Hematopoietic multipotent progenitor cell (in vitro differentiated cells): ENCODE measurements at regions not wholly inside any gene's neighbourhood (a gene's known extent, or its start where the extent isn't known, plus 50 kb on each side); places are given as distances from the start of the nearest gene placed in this dataset.

Experiments used
- DNase-seq, 3 donors: peaks; one replicate each; pipeline ENCODE4 v3.0.0-alpha.2; 2011 to 2015; ENCODE audit warnings: low read depth in 2 of 3, low spot score in 2 of 3

DNA sequence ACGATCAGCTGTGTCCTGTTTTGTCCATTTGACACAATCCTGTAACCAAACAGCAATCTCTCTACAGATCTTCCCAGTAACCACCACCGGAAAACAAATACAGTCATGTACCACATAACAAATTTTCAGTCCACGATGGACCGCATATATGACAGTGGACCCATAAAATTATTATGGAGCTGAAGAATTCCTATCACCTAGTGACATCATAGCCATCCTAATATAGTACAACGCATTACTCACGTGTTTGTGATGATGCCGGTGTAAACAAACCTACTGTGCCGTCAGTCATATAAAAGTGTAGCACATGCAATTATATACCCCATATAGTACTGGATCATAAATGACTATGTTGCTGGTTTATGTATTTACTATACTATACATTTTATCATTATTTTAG is 133.7 kb upstream of the EDNRA start:
- DNase-seq = no peak

DNA sequence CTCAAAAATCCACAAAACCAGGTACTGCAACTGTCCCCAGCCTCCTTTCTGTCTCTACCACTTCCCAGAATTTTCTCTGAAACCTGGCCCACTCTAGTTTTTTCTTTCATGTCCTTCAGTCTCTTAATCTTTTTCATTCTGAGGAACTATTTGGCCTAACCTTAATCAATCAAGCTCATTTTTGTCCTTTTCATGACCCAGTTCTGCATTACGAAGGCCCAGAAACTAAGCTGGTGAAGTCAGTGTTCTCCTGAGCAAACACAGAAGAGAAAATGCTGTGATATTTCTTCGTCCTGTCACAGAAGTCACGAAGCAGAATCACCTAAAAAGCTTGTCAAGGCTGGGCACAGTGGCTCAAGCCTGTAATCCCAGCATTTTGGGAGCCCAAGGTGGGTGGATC is 131.7 kb upstream of the EDNRA start:
- no peak for DNase-seq

DNA sequence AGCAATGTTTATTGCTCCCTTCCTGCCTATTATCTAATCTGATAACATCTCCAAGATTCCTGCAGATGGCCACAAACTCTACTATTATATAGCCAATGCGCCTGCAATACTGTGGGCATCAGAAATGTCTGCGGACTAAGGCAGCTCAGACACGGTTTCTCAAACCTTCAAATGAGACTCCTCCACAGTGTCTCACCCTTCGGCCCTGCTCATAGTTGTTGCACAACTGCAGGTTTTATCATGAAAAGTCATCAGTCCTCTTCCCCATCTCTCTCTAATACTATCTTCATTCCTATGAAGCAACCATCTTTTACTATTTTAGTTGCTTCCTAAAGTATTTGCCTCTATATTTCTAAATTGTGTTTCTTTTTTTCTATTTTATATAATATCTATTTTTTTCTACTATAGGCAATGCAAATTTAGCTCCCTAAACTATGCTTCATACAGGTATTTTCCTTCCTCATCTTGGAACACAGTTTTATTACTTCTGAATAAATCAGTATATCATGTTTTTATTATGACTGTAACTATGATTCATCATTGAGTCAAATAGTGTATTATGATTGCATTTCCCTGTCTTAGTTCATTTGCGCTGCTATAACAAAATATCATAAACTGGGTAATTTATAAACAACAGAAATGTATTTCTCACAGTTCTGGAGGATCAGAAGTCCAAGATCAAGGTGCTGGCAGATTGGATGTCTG is 129.7 kb upstream of the EDNRA start:
- no peak for DNase-seq

- no peak for DNase-seq
These were observed 126.7 kb upstream of the EDNRA start for GRCh38 chr4:147354237-147354636.

- DNase-seq = no peak
These were observed 125.8 kb upstream of the EDNRA start for GRCh38 chr4:147355032-147355656.

DNA sequence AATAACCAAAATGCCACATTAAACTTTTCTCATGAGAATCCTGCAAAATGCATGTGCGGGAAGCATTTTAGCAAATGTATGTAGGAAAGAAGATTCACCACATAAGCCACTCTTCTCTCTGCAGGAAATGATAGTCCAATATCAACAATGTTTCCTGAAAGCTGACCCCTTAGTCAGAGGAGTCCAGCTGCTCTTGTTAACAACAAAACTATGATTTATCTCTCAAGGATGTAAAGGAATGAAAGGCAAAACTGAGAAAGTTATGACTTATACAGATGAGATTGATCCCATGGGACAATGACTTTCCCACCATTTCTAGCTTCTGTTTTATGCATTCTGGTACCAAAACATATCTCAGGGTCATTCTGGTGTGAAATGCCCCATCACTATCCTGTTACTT is 125.0 kb upstream of the EDNRA start:
- no peak for DNase-seq

DNA sequence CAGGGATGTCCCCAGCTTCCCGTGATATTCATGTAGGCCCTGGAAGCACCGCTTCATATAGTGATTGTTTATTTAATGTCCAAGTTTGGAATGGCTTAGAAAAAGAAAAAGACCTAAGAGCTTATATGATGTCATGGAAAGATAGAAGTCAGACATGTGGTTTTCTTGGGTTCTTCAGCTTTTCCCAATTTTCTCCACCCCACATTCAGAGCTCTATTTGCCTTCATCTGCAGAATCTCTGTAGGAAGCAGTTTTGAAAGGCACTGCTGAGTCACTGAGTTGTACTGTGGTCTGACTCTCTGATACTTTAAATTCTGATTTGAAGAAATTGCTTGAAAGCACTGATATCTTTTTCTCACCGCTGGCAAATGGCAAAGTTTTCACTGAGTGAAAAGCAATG is 120.6 kb upstream of the EDNRA start:
- no peak for DNase-seq

GRCh38 chr4:147361726-147362125 is 119.2 kb upstream of the EDNRA start:
- no peak for DNase-seq

GRCh38 chr4:147362938-147363337 is 118.0 kb upstream of the EDNRA start:
- DNase-seq = no peak

- DNase-seq = no peak
These were observed 117.4 kb upstream of the EDNRA start for GRCh38 chr4:147363514-147363913.

DNA sequence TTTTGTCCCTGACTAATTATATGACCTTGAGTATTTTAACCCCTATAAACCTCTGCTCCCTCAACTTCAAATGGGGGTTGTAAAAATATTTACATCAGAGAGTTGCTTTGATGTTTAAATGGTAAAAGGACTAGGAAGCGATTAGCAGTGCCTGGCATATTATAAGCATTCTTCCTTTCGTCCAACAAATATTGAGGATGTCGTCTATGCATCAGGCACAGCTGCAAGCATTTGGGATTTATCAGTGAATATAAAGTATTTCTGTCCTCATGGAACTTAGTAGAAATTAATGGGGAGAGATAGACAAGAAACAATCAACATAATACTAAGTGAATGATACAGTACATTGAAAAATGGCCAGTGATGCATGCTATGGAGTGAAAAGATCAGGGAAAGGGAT is 115.5 kb upstream of the EDNRA start:
- no peak for DNase-seq

DNA sequence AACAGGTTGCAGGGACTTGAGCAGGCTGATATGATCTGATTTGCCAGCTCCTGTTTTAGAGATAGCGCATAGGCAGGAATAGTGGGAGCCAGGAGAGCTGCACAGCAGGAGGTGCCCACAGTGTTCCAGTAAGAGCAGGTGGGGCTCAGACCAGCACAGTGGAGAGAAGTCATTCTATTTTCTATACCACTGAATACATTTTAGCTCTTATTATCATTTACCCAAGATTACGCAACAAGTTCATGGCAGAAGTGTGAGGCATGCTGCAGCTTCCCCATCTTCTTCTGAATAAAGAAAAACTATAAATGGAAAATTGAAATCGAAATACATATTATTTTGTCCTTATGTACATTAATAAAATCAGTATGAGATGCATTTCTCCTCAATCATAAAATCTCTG is 114.7 kb upstream of the EDNRA start:
- DNase-seq = no peak

DNA sequence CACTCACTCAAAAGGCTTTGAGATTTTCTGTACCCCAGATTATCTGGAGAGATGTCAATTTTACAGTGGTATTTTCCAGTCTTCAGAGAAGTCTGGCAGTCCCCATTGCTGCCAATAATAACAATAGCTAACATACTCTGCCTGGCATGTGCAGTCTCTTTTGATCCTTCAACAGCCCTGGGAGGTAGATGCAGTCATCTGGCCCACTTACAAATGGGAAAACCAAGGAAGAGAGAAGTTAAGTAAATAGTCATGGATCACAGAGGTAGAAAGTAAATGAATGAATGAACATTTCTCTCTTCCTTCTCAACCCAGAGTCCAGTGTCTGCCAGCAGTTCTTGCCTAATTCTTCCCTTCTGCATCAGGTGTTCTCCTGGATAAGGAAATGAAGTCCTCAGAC is 113.0 kb upstream of the EDNRA start:
- no peak for DNase-seq

DNA sequence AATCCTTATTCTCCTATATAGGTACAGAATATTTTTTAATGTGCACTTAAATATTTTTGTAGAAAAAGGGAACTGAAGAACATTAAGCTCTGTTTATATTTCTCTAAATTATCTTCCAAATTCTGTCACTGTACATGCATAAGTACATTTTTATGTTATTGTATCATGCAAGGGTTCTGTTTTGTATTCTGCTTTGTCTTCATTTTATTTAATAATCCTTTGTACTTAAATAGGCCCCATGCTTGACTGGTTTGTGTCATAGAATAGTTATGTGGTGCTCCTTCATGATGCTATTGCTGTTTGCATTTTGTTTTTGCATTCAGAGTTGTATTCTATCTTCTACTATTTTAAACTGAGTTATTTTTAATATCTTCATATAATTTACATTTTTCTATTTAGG is 111.9 kb upstream of the EDNRA start:
- no peak for DNase-seq

DNA sequence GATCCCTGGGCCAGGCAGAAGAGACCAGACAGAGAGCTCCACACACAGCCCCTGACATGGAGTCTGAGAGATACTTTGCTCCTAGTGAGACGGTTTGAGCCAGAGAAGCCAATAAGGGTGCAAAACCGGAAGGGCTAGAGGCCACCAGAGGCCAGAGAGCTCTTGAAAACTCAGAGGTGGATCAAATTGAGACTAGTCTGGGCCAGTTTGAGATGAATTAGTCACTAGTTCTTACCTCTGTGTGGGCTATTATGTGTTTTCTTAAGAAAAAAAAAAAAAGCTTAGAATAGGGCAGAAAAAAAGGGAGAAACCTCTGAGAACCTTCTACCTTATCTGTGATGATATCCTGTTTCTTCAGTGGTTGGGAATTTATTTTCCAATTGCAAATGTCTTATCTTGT is 110.4 kb upstream of the EDNRA start:
- DNase-seq = no peak

- DNase-seq = no peak
These were observed 110.0 kb upstream of the EDNRA start for GRCh38 chr4:147370881-147371280.

DNA sequence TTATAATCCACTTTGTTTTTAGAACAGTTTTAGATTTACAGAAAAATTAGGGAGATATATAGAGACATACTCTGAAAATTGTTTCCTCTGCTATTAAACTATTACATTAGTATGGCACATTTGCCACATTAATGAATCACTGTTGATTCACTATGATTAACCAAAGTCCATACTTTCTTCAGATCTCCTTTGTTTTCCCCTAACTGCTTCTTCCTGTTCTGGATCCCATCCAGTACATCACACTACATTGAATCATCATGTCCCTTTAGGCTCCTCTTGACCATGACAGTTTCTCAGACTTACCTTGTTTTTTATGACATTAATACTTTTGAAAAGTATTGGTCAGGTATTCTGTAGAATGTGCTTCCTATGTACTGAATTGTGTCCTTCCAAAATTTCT is 109.2 kb upstream of the EDNRA start:
- DNase-seq = no peak

- DNase-seq = no peak
These were observed 102.1 kb upstream of the EDNRA start for GRCh38 chr4:147378780-147379179.

DNA sequence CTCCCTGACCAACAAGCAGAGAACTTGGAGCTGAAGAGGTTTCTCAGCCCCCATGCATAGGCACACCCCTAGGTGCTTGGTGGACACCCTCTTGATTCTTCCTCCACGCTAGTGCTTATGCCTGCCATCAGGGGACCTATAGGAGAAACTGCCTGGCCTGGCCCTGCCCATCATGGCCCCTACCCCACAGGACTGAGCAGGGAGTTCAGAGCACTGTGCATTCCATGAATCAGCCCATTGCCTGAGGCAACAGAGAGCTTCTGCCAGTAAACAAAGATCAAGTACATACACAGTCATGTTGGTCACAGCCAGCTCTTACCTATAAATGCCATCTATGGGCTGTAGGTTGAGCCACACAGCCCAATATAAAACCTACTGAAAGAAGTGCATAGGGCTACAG is 99.1 kb upstream of the EDNRA start:
- no peak for DNase-seq

DNA sequence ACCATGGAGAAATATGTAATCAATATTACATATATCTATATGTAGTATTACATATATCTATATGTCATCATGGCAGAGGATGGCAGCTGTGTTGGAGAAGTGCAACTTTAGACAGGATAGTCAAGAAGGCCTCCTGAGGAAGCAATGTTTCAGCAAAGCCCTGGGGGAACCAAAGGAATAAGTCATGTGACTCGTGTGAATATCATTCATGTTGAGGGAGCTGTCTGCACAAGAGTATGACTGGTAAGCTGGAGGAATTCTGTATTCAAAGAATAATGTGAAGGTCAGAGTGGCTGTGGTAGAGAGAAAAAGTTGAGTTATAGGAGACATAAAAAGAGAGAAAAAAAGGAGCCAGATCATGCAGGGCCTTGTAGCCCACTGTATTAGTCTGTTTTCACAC is 92.9 kb upstream of the EDNRA start:
- no peak for DNase-seq

DNA sequence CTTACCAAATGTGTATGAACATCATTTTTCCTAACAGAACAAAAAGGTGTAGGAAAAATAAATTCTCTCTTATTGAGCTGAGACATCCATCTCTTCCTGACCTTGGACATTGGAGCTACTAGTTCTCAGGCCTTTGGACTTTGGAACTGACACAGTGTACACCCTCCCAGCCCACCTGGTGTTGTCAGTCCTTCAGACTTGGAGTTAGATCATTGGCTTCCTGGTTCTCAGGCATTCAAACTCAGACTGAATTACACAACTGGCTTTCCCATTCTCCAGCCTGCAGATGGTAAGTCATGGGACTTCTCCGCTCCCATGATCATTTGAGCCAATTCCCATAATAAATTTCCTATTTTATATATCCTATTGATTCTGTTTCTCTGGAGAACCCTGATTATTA is 84.8 kb upstream of the EDNRA start:
- no peak for DNase-seq

- no peak for DNase-seq
These were observed 82.3 kb upstream of the EDNRA start for GRCh38 chr4:147398556-147398955.

DNA sequence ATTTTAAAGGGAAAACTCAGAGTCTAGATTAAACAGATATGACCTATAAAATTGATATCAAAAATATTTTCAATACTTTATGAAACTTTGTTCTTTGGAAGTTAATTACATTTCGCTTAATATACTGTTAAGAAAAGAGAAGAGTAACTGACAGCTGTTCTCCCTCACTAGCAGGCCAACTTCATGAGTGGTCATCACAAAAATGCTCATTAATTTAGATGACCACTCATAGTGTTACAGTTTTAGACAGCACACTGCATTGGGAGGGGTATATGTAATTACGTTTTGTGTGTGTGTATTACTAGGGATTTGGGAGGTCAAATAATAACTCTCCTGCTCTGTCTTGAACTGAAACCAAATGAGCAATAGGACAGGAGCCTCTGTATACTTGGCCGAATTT is 80.2 kb upstream of the EDNRA start:
- DNase-seq = no peak
